ENCODE measurements at regions not wholly inside any gene's neighbourhood (a gene's known extent, or its start where the extent isn't known, plus 50 kb on each side); places are given as distances from the start of the nearest gene placed in this dataset.

- TF ChIP-seq POLR2AphosphoS5 (IDR thresholded peaks at IDR 0.05; ENCODE audit: low read depth, low read length) (no peak), POLR2A (IDR thresholded peaks at IDR 0.05; ENCODE audit: low read depth, low read length) (no peak), TAF1 (IDR thresholded peaks at IDR 0.05; ENCODE audit: borderline replicate concordance, low read depth, low read length) (no peak)
Observed at GRCh38 chr1:47524272-47524671, 86.4 kb downstream of the FOXD2 start.
